DOHH2 (cell line): ENCODE measurements at regions not wholly inside any gene's neighbourhood (a gene's known extent, or its start where the extent isn't known, plus 50 kb on each side); places are given as distances from the start of the nearest gene placed in this dataset.

ENCODE experiments used
- H3F3A ChIP-seq: fragments of 200-600 bp; sonication (generic), shearing (Covaris generic); 2 replicates; pipeline ENCODE4 v1.6.0; 2016; ENCODE audit warnings: antibody characterized with exemption, mild to moderate bottlenecking; ENCODE audit not compliant: control insufficient read depth, insufficient read depth
- H3K27ac ChIP-seq: fragments of 200-600 bp; sonication (generic); 2 replicates; pipeline ENCODE4 v1.5.1; 2014; ENCODE audit warnings: low read depth, mild to moderate bottlenecking, low read length, moderate library complexity
- H3K27me3 ChIP-seq: fragments of 200-600 bp; sonication (generic); 2 replicates; pipeline ENCODE4 v1.6.1; 2014; ENCODE audit warnings: mild to moderate bottlenecking, low read length, mixed read lengths; ENCODE audit not compliant: control insufficient read depth
- H3K36me3 ChIP-seq: fragments of 200-600 bp; sonication (generic); 2 replicates; pipeline ENCODE4 v1.6.1; 2014; ENCODE audit warnings: mild to moderate bottlenecking, low read length, moderate library complexity, mixed read lengths; ENCODE audit not compliant: control insufficient read depth
- H3K4me1 ChIP-seq: fragments of 200-600 bp; sonication (generic); 2 replicates; pipeline ENCODE4 v1.6.1; 2014; ENCODE audit warnings: mild to moderate bottlenecking, low read length, mixed read lengths; ENCODE audit not compliant: control insufficient read depth
- H3K4me2 ChIP-seq: fragments of 200-600 bp; sonication (generic); 2 replicates; pipeline ENCODE4 v1.6.0; 2014; ENCODE audit warnings: mild to moderate bottlenecking, low read length, moderate library complexity
- H3K4me3 ChIP-seq: fragments of 200-600 bp; sonication (generic); 2 replicates; pipeline ENCODE4 v1.5.1; 2014; ENCODE audit warnings: mild to moderate bottlenecking, low read length, mixed read lengths
- H3K79me2 ChIP-seq: fragments of 200-600 bp; sonication (generic); 2 replicates; pipeline ENCODE4 v1.6.1; 2014; ENCODE audit warnings: mild to moderate bottlenecking, low read length, mixed read lengths; ENCODE audit not compliant: control insufficient read depth
- H3K9me2 ChIP-seq: fragments of 200-600 bp; sonication (generic); replicated peaks from 2 replicates; pipeline ENCODE4 v1.6.1; 2014; ENCODE audit warnings: mild to moderate bottlenecking, low read length, mixed read lengths; ENCODE audit not compliant: control insufficient read depth
- H3K9me3 ChIP-seq: fragments of 200-600 bp; sonication (generic); 2 replicates; pipeline ENCODE4 v1.6.1; 2014; ENCODE audit warnings: antibody characterized with exemption, low read length, mixed read lengths; ENCODE audit not compliant: control insufficient read depth, insufficient read depth
- H4K20me1 ChIP-seq: fragments of 200-600 bp; sonication (generic); 2 replicates; pipeline ENCODE4 v1.6.0; 2014; ENCODE audit warnings: low read depth, mild to moderate bottlenecking, antibody characterized with exemption, low read length, moderate library complexity; ENCODE audit not compliant: control insufficient read depth, insufficient read depth
- CTCF ChIP-seq: fragments of 200-600 bp; sonication (generic); IDR thresholded peaks from one replicate; pipeline ENCODE4 v1.5.1; 2014; ENCODE audit warnings: antibody characterized with exemption, mild to moderate bottlenecking, low read depth, low read length; ENCODE audit not compliant: poor library complexity, severe bottlenecking
- EZH2phosphoT487 ChIP-seq: fragments of 200-600 bp; sonication (generic); IDR thresholded peaks from 2 replicates; pipeline ENCODE4 v1.6.1; 2017; ENCODE audit warnings: borderline replicate concordance, mild to moderate bottlenecking, antibody characterized with exemption, low read length, moderate library complexity, mixed read lengths

- H3K27ac ChIP-seq: no peak overlapping the region
- no peaks in the 10 kb centered on the region for H3K36me3 ChIP-seq
- H3F3A ChIP-seq: no peaks in the 10 kb centered on the region
- H3K9me2 ChIP-seq: no peaks in the 10 kb centered on the region
- H3K79me2 ChIP-seq: no peaks in the 10 kb centered on the region
- H4K20me1 ChIP-seq: no peaks in the 10 kb centered on the region
- no peaks in the 10 kb centered on the region for H3K9me3 ChIP-seq
- TF ChIP-seq CTCF: no peak
- no peak for TF ChIP-seq EZH2phosphoT487
- no peak overlapping the region for H3K4me2 ChIP-seq
- no peaks in the 10 kb centered on the region for H3K27me3 ChIP-seq
- H3K4me1 ChIP-seq: no peaks in the 10 kb centered on the region
- no peak overlapping the region for H3K4me3 ChIP-seq
Observed at GRCh38 chr1:55708781-55709180, 493.6 kb upstream of the USP24 start.

DNA sequence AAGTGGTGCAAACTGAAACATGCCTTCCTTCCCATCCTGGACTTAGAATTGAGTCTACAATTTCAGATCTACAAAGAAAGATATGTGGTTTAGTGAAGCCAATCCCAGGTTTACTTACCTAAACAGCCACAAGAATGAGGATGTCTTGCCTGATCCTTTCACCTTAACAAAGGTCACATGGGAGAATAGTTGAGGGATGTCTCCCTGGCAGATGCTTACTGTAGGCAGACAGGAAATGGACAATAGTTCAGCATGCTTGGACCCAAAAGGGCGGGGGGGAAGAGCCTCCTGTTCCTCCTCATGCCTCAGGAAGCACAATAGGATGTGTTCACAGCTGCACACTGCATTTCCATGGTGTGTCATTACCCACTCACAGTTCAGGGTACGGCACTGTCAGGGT lies 492.7 kb upstream of the USP24 start:
- TF ChIP-seq CTCF (no peak), EZH2phosphoT487 (no peak)
- Histone ChIP-seq H3K9me2 (no peaks in the 10 kb centered on the region), H3K27ac (no peak overlapping the region), H3K4me1 (no peaks in the 10 kb centered on the region), H3K36me3 (no peaks in the 10 kb centered on the region), H3K9me3 (no peaks in the 10 kb centered on the region), H3K27me3 (no peaks in the 10 kb centered on the region), H3K4me2 (no peak overlapping the region), H3K4me3 (no peak overlapping the region), H3K79me2 (no peaks in the 10 kb centered on the region), H3F3A (no peaks in the 10 kb centered on the region), H4K20me1 (no peaks in the 10 kb centered on the region)

DNA sequence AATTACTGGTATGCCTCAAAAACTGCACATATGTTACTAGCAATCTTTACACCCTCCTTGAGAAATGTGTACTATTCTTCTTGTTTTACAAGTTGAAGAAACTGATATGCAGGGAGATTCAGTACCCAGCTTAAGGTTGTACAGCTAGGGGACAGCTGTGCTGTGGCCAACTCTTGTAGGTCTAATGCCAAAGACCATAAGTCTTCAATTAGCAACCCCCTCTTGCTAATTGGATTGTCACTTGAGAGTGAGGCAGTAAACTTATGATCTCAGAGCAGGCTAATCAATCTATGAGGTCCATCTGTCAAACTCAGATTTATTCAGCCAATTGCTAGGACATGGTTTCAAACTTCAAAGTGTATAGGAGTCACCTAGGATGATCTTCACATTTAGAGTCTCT lies 492.0 kb upstream of the USP24 start:
- Histone ChIP-seq H3F3A (no peaks in the 10 kb centered on the region), H3K4me3 (no peak overlapping the region), H3K27ac (no peak overlapping the region), H3K9me3 (no peaks in the 10 kb centered on the region), H3K9me2 (no peaks in the 10 kb centered on the region), H3K79me2 (no peaks in the 10 kb centered on the region), H3K36me3 (no peaks in the 10 kb centered on the region), H4K20me1 (no peaks in the 10 kb centered on the region), H3K4me2 (no peak overlapping the region), H3K27me3 (no peaks in the 10 kb centered on the region), H3K4me1 (no peaks in the 10 kb centered on the region)
- TF ChIP-seq EZH2phosphoT487: no peak
- TF ChIP-seq CTCF: no peak

DNA sequence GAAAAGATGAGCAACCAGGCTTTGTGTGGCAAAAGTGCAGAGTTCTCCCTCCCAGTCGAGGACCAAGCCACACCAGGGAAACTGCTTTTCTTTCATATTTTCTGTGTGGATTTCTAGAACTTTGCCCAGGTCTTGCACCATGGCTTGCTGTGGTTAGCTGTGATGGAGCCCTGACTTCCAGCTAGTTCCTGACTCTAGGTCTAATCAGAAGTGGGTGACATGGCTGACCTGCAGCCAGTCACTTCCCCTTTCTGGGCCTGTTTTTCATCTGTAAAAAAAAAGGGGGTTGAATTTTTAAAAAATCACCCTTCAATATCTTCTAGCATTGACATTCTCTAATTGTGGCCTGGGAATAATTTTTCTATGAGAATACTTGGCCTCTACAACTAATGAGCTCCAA lies 491.2 kb upstream of the USP24 start:
- no peaks in the 10 kb centered on the region for H3K4me1 ChIP-seq
- TF ChIP-seq CTCF (no peak), EZH2phosphoT487 (no peak)
- no peak overlapping the region for H3K4me3 ChIP-seq
- no peak overlapping the region for H3K4me2 ChIP-seq
- H3K79me2 ChIP-seq: no peaks in the 10 kb centered on the region
- no peaks in the 10 kb centered on the region for H3K36me3 ChIP-seq
- no peaks in the 10 kb centered on the region for H4K20me1 ChIP-seq
- H3K9me3 ChIP-seq: no peaks in the 10 kb centered on the region
- no peaks in the 10 kb centered on the region for H3F3A ChIP-seq
- no peak overlapping the region for H3K27ac ChIP-seq
- H3K9me2 ChIP-seq: no peaks in the 10 kb centered on the region
- H3K27me3 ChIP-seq: no peaks in the 10 kb centered on the region
